ENCODE measurements at regions not wholly inside any gene's neighbourhood (a gene's known extent, or its start where the extent isn't known, plus 50 kb on each side); places are given as distances from the start of the nearest gene placed in this dataset.

- Histone ChIP-seq H3K56ac (ENCODE audit: insufficient read length, low read depth, low read length) (no peak overlapping the region), H4K91ac (ENCODE audit: insufficient read length, low read depth, low read length) (no peak overlapping the region), H3K14ac (ENCODE audit: insufficient read depth, low read length) (no peak overlapping the region), H2BK20ac (ENCODE audit: low read depth, low read length, poor library complexity, severe bottlenecking) (no peak overlapping the region), H2BK15ac (ENCODE audit: low read depth, low read length) (no peak overlapping the region), H3K4ac (ENCODE audit: low read depth, low read length) (no peak overlapping the region), H3K18ac (ENCODE audit: insufficient read length, low read depth, low read length) (no peak overlapping the region), H3K4me1 (ENCODE audit: insufficient read depth, low read length) (no peaks in the 10 kb centered on the region), H3K23me2 (ENCODE audit: insufficient read length, low read depth, low read length, poor library complexity, severe bottlenecking) (no peaks in the 10 kb centered on the region), H2BK5ac (ENCODE audit: insufficient read length, low read length) (no peak overlapping the region), H2BK12ac (ENCODE audit: insufficient read length, low read depth, low read length) (no peak overlapping the region), H2AK5ac (ENCODE audit: insufficient read length, low read length) (no peak overlapping the region), H4K8ac (replicated peaks; ENCODE audit: insufficient read length, low read depth, low read length) (no peak overlapping the region), H3K4me2 (ENCODE audit: insufficient read depth, insufficient read length, low read length) (no peak overlapping the region), H3K9ac (ENCODE audit: extremely low read depth, insufficient read length, low read length) (no peak overlapping the region), H3K27me3 (ENCODE audit: insufficient read depth, low read length) (no peaks in the 10 kb centered on the region), H3K27ac (ENCODE audit: insufficient read length, low read depth, low read length) (no peak overlapping the region), H4K20me1 (ENCODE audit: control insufficient read depth, insufficient read depth, insufficient read length) (no peaks in the 10 kb centered on the region), H4K5ac (ENCODE audit: insufficient read length, low read depth, low read length) (no peak overlapping the region), H3K23ac (ENCODE audit: insufficient read length, low read depth, low read length) (no peak overlapping the region), H2AFZ (ENCODE audit: low read length) (no peak overlapping the region), H3K79me1 (ENCODE audit: insufficient read depth, low read depth, low read length, poor library complexity, severe bottlenecking) (no peaks in the 10 kb centered on the region), H3K79me2 (ENCODE audit: insufficient read depth, low read length) (no peaks in the 10 kb centered on the region), H3K9me3 (ENCODE audit: control insufficient read depth, low read depth, low read length) (no peaks in the 10 kb centered on the region), H2BK120ac (ENCODE audit: low read depth, low read length, poor library complexity, severe bottlenecking) (no peak overlapping the region), H3T11ph (ENCODE audit: low read length) (no peak overlapping the region)
- H3K4me1 Mint-ChIP-seq, result peaks cover 3 to 6% of the 10 kb centered on the region in 2 experiments; a peak in 1 of 4 replicates
- H3K27me3 Mint-ChIP-seq (ENCODE audit: low read depth), result peaks cover 2% of the 10 kb centered on the region; the same call in 1 of the 2 replicates
- no peak for TF ChIP-seq CTCF (conservative IDR thresholded peaks at IDR 0.05)
- no peaks in the 10 kb centered on the region; a peak in 1 of 7 replicates for H3K36me3 Mint-ChIP-seq (ENCODE audit: insufficient read depth in 1 of 3, low read depth in 3 of 3)
- peaks cover 0 to 3% of the 10 kb centered on the region in 2 experiments; a peak in 1 of 5 replicates for H3K9me3 Mint-ChIP-seq
- no peak overlapping the region for H3K27ac Mint-ChIP-seq
- DNase-seq, result no peak
- no CpG with 5 or more reads among the region's 1 CpG for WGBS (ENCODE audit: extremely low coverage, insufficient read length, low lambda C conversion rate)
- no peak overlapping the region for H3K4me3 Mint-ChIP-seq
Observed at GRCh38 chr4:77398256-77398655, 207.4 kb upstream of the CXCL13 start.
